Lower lobe of right lung (tissue), 2 donors: ENCODE measurements at regions not wholly inside any gene's neighbourhood (a gene's known extent, or its start where the extent isn't known, plus 50 kb on each side); places are given as distances from the start of the nearest gene placed in this dataset.
"Not testable (repeated sequence)": the region's sequence is repeated elsewhere in the genome, so short reads cannot be mapped to it uniquely, and the experiment has no call there.

ENCODE experiments used
- ATAC-seq, 2 donors: fragments of 200-7000 bp; cut with Tn5 transposase; one replicate each; pipeline ENCODE4 v1.9.1; 2020 to 2022; ENCODE audit warnings: mild to moderate bottlenecking in 2 of 2, moderate library complexity in 2 of 2
- DNase-seq: peaks from one replicate; pipeline ENCODE4 v3.0.0-alpha.2; 2020
- H3K27ac ChIP-seq: fragments of 200-600 bp; one replicate; pipeline ENCODE4 v1.8.0; 2022
- H3K27me3 ChIP-seq: fragments of 200-600 bp; one replicate; pipeline ENCODE4 v1.8.0; 2022; ENCODE audit warnings: low read depth
- H3K36me3 ChIP-seq: fragments of 200-600 bp; one replicate; pipeline ENCODE4 v1.8.0; 2022; ENCODE audit warnings: mild to moderate bottlenecking
- H3K4me1 ChIP-seq: fragments of 200-600 bp; one replicate; pipeline ENCODE4 v1.8.0; 2022
- H3K4me3 ChIP-seq: fragments of 200-600 bp; one replicate; pipeline ENCODE4 v1.8.0; 2022; ENCODE audit warnings: mild to moderate bottlenecking
- H3K9me3 ChIP-seq: fragments of 200-600 bp; one replicate; pipeline ENCODE4 v1.8.0; 2022
- intact Hi-C: fragments of 100-400 bp; cut with DNase I; formaldehyde crosslinking; loops from one replicate; pipeline ENCODE4 v1.11.0; 2022
- TF ChIP-seq, protein P1 (sequence below): fragments of 200-600 bp; IDR thresholded peaks from one replicate; pipeline ENCODE4 v1.8.0; 2022; ENCODE audit warnings: antibody characterized with exemption, mild to moderate bottlenecking
- donor health status: DM: no; HTN: yes; CAD: no; lungs with severe emphysema.

DNA sequence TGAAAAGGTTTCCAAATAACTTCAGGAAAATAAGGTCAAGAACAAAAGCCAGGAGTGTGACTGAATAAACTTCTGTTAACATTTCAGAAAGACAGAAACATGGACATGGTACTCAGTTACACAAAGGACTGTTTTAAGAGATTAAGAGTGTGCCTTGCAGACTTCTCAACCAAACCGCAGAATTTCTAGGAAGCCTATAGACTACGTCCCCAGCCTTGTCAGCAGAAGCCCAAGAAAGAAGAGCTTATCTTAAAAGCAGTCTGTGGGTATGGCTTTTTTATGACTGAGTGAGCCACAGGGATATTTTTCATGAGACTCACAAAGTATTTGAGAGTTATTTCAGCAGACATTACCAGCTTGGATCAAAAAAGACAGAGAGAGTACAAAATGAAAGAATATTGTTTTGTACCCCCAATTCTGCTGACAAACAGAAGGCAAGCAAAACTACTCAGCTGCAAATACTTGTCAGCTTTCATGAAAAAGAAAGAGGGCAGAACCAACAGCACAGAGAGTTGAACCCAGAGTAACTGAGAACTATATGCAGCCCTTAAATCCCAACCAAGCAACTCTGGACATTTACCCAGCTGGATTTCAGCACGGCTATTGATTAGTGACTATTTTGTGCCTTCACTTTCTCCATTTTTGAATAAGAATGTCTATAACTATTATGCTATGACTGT, 711.0 kb upstream of the CTNND2 start:
- ATAC-seq, result no peak
- H3K27ac ChIP-seq, result no peak overlapping the region
- no peak overlapping the region for H3K4me3 ChIP-seq
- TF ChIP-seq, protein P1, sequence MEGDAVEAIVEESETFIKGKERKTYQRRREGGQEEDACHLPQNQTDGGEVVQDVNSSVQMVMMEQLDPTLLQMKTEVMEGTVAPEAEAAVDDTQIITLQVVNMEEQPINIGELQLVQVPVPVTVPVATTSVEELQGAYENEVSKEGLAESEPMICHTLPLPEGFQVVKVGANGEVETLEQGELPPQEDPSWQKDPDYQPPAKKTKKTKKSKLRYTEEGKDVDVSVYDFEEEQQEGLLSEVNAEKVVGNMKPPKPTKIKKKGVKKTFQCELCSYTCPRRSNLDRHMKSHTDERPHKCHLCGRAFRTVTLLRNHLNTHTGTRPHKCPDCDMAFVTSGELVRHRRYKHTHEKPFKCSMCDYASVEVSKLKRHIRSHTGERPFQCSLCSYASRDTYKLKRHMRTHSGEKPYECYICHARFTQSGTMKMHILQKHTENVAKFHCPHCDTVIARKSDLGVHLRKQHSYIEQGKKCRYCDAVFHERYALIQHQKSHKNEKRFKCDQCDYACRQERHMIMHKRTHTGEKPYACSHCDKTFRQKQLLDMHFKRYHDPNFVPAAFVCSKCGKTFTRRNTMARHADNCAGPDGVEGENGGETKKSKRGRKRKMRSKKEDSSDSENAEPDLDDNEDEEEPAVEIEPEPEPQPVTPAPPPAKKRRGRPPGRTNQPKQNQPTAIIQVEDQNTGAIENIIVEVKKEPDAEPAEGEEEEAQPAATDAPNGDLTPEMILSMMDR, result no peak
- no peaks in the 10 kb centered on the region for H3K27me3 ChIP-seq
- H3K4me1 ChIP-seq, result no peaks in the 10 kb centered on the region
- H3K9me3 ChIP-seq, result no peaks in the 10 kb centered on the region
- intact Hi-C loops, result no loop called here
- no peaks in the 10 kb centered on the region for H3K36me3 ChIP-seq
- DNase-seq, result no peak

DNA sequence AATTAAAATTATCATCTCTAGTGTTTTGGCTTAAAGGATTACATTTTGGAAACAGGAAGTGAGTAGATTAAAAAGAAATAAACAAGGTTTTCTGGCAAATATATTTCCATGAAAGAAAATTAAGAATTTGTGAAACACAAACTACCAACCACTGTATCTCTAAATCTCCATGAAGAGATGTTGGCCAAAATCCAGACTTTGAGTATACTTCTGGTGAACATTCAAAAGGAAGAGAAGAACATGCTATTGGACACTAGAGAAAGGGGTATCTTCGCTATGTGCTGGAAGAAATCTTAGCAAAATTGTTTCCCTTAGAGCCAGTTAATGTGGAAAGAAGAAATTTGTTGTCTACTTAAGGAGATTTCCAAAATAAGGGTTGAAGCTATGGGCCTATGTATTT, 710.4 kb upstream of the CTNND2 start:
- no peaks in the 10 kb centered on the region for H3K4me1 ChIP-seq
- TF ChIP-seq, protein P1, result no peak
- H3K27ac ChIP-seq, result no peak overlapping the region
- no peaks in the 10 kb centered on the region for H3K27me3 ChIP-seq
- no peak for ATAC-seq
- DNase-seq, result no peak
- H3K4me3 ChIP-seq, result no peak overlapping the region
- intact Hi-C loops, result no loop called here
- no peaks in the 10 kb centered on the region for H3K36me3 ChIP-seq
- no peaks in the 10 kb centered on the region for H3K9me3 ChIP-seq

DNA sequence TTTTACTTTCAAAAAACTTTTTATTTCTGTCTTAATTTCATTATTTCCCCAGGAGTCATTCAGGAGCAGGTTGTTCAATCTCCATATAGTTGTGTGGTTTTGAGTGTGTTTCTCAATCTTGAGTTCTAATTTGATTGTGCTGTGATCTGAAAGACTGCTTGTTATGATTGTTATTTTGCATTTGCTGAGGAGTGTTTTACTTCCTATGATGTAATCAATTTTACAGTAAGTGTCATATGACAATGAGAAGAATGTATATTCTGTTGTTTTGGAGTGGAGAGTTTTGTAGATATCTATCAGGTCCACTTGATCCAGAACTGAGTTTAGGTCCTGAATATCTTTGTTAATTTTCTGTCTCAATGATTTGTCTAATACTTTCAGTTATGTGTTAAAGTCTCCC, 706.9 kb upstream of the CTNND2 start:
- intact Hi-C loops, result no loop called here
- ATAC-seq, result no peak
- H3K4me1 ChIP-seq, result no peaks in the 10 kb centered on the region

DNA sequence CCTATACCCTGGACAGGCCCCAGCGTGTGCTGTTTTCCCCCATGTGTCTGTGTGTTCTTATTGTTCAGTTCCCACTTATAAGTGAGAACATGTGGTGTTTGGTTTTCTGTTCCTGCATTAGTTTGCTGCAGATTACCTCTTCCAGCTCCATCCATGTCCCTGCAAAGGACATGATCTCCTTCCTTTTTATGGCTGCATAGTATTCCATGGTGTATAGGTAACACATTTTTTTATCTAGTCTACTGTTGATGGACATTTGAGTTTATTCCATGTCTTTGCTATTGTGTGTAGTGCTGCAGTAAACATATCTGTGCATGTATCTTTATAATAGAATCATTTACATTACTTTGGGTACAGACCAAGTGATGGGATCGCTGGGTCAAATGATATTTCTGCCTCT, 703.6 kb upstream of the CTNND2 start:
- DNase-seq, ATAC-seq, H3K4me3 ChIP-seq, H3K27ac ChIP-seq, H3K4me1 ChIP-seq, H3K9me3 ChIP-seq, H3K36me3 ChIP-seq, H3K27me3 ChIP-seq, intact Hi-C loops: not testable (repeated sequence)

More for the DNA sequence above, 706.9 kb upstream of the CTNND2 start:
- DNase-seq, result no peak
- Histone ChIP-seq H3K27ac (no peak overlapping the region), H3K36me3 (no peaks in the 10 kb centered on the region), H3K4me3 (no peak overlapping the region), H3K9me3 (no peaks in the 10 kb centered on the region), H3K27me3 (no peaks in the 10 kb centered on the region)
- TF ChIP-seq, protein P1, result no peak

DNA sequence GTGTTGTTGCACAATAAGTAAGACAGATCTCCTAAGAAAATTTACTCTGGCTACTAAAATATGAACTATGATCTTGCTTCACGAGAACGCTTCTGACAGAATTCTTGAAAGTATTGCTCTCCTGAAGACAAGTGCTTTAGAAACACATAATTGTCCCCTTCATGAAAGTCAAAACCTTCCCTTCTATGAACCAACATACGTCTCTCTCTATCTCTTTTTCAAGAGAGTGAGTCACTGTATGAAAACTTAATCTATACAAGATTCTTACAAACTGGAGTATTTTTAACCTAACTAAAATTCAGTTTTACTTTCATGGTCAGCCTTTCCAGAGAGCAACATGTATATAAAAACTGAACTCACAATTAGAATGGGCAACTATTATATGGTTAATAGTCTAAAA, 688.0 kb upstream of the CTNND2 start:
- H3K9me3 ChIP-seq, result no peaks in the 10 kb centered on the region
- intact Hi-C loops, result no loop called here
- no peaks in the 10 kb centered on the region for H3K27me3 ChIP-seq
- DNase-seq (no peak), ATAC-seq (no peak)
- no peaks in the 10 kb centered on the region for H3K36me3 ChIP-seq
- TF ChIP-seq, protein P1, result no peak
- H3K27ac ChIP-seq, result no peak overlapping the region
- H3K4me3 ChIP-seq, result no peak overlapping the region
- no peaks in the 10 kb centered on the region for H3K4me1 ChIP-seq

DNA sequence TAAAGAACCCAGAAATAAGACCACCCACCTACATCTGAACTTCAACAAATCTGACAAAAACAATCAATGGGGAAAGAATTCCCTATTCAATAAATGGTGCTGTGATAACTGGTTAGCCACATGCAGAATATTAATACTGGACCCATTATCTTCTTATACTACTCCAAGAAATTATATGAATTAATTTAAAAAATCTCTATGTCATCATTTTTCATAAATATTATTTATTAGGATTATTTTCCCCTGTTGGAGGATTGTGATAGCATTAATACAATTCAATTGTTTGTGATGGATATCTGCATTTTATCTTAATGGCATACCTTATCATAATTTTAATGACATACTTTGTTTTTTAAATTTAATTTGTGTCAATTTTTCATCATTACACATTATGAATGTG, 682.2 kb upstream of the CTNND2 start:
- ATAC-seq, result no peak
- H3K4me1 ChIP-seq, result no peaks in the 10 kb centered on the region

DNA sequence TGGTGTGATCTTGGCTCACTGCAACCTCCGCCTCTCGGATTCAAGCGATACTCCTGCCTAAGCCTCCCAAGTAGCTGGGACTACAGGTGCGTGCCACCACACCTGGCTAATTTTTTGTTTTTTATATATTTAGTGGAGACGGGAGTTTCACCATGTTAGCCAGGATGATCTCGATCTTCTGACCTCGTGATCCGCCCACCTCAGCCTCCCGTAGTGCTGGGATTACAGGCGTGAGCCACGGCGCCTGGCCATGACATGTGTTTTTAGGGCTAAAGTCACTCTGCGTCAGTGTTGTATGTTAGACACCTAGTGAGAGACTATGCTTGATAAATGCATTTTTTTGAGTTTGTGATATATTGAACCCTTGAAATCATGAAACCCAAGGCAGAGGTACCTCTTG, 674.6 kb upstream of the CTNND2 start:
- H3K27ac ChIP-seq, H3K4me1 ChIP-seq, DNase-seq, H3K4me3 ChIP-seq, H3K27me3 ChIP-seq, ATAC-seq, H3K36me3 ChIP-seq, intact Hi-C loops, H3K9me3 ChIP-seq: not testable (repeated sequence)

More for the DNA sequence above, 682.2 kb upstream of the CTNND2 start:
- Histone ChIP-seq H3K36me3 (no peaks in the 10 kb centered on the region), H3K4me3 (no peak overlapping the region), H3K27ac (no peak overlapping the region), H3K9me3 (no peaks in the 10 kb centered on the region), H3K27me3 (no peaks in the 10 kb centered on the region)
- TF ChIP-seq, protein P1, result no peak
- intact Hi-C loops, result no loop called here
- DNase-seq, result no peak

DNA sequence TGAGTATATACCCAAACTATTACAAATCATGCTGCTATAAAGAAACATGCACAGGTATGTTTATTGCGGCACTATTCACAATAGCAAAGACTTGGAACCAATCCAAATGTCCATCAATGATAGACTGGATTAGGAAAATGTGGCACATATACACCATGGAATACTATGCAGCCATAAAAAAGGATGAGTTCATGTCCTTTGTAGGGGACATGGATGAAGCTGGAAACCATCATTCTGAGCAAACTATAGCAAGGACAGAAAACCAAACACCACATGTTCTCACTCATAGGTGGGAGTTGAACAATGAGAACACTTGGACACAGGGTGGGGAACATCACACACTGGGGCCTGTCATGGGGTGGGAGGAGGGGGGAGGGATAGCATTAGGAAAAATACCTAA, 672.7 kb upstream of the CTNND2 start:
- intact Hi-C loops, H3K36me3 ChIP-seq, H3K4me3 ChIP-seq, H3K9me3 ChIP-seq, H3K4me1 ChIP-seq, ATAC-seq, H3K27ac ChIP-seq, DNase-seq, H3K27me3 ChIP-seq: not testable (repeated sequence)

DNA sequence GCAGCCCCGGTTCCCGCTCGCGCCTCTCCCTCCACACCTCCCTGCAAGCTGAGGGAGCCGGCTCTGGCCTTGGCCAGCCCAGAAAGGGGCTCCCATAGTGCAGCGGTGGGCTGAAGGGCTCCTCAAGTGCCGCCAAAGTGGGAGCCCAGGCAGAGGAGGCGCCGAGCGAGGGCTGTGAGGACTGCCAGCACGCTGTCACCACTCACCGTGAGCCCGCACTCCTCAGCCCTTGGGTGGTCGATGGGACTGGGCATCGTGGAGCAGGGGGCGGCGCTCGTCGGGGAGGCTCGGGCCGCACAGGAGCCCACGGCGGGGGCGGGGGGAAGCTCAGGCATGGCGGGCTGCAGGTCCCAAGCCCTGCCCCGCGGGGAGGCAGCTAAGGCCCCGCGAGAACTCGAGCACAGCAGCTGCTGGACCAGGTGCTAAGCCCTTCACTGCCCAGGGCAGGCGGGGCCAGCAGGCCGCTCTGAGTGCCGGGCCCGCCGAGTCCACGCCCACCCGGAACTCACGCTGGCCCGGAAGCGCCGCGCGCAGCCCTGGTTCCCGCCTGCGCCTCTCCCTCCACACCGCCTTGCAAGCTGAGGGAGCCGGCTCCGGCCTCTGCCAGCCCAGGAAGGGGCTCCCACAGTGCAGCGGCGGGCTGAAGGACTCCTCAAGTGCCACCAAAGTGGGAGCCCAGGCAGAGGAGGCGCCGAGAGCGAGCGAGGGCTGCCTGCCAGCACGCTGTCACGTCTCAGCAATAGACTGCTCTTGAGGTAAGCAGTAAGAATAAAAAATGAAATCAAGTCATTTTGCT, 670.2 kb upstream of the CTNND2 start:
- DNase-seq, H3K4me3 ChIP-seq, H3K36me3 ChIP-seq, ATAC-seq, H3K9me3 ChIP-seq, intact Hi-C loops, H3K27ac ChIP-seq, H3K4me1 ChIP-seq, H3K27me3 ChIP-seq: not testable (repeated sequence)
